Adipocyte (in vitro differentiated cells): ENCODE measurements at regions not wholly inside any gene's neighbourhood (a gene's known extent, or its start where the extent isn't known, plus 50 kb on each side); places are given as distances from the start of the nearest gene placed in this dataset.
"Not testable (repeated sequence)": the region's sequence is repeated elsewhere in the genome, so short reads cannot be mapped to it uniquely, and the experiment has no call there.

Source experiments
- DNase-seq: peaks from one replicate; pipeline ENCODE4 v3.0.0-alpha.2; 2015; ENCODE audit warnings: low read depth
- H3K27me3 ChIP-seq: replicated peaks from 2 replicates; pipeline ENCODE4 v1.7.0; 2013; ENCODE audit warnings: mild to moderate bottlenecking, low read length, moderate library complexity; ENCODE audit not compliant: control insufficient read depth, insufficient read depth
- H3K36me3 ChIP-seq: 2 replicates; pipeline ENCODE4 v1.7.0; 2013; ENCODE audit warnings: low read length, mild to moderate bottlenecking, moderate library complexity; ENCODE audit not compliant: control insufficient read depth, insufficient read depth, severe bottlenecking
- H3K4me1 ChIP-seq: 2 replicates; pipeline ENCODE4 v1.7.0; 2013; ENCODE audit warnings: mild to moderate bottlenecking, low read length, moderate library complexity; ENCODE audit not compliant: control insufficient read depth, insufficient read depth
- H3K4me3 ChIP-seq: 2 replicates; pipeline ENCODE4 v1.7.0; 2013; ENCODE audit warnings: mild to moderate bottlenecking, low read length, moderate library complexity
- H3K9ac ChIP-seq: 2 replicates; pipeline ENCODE4 v1.7.0; 2013; ENCODE audit warnings: mild to moderate bottlenecking, low read length, moderate library complexity
- H3K9me3 ChIP-seq: 2 replicates; pipeline ENCODE4 v1.7.0; 2013; ENCODE audit warnings: mild to moderate bottlenecking, low read length, moderate library complexity; ENCODE audit not compliant: control insufficient read depth

GRCh38 chr13:87814403-87814802, 143.2 kb downstream of the SLITRK5 start:
- no peak overlapping the region for H3K9ac ChIP-seq
- H3K4me3 ChIP-seq = no peak overlapping the region
- no peaks in the 10 kb centered on the region for H3K27me3 ChIP-seq
- no peaks in the 10 kb centered on the region for H3K36me3 ChIP-seq
- H3K4me1 ChIP-seq = peaks cover 8% of the 10 kb centered on the region
- DNase-seq = no peak
- H3K9me3 ChIP-seq = no peaks in the 10 kb centered on the region

- H3K4me3 ChIP-seq = no peak overlapping the region
Measured at GRCh38 chr13:87820241-87820640, 149.1 kb downstream of the SLITRK5 start.

GRCh38 chr13:87821512-87821911, 150.3 kb downstream of the SLITRK5 start:
- Histone ChIP-seq H3K4me1 (peaks cover 15% of the 10 kb centered on the region), H3K9ac (no peak overlapping the region), H3K27me3 (no peaks in the 10 kb centered on the region), H3K9me3 (no peaks in the 10 kb centered on the region), H3K36me3 (no peaks in the 10 kb centered on the region), H3K4me3 (no peak overlapping the region)
- DNase-seq = no peak

More at GRCh38 chr13:87820241-87820640, 149.1 kb downstream of the SLITRK5 start:
- Histone ChIP-seq H3K4me1 (peaks cover 15% of the 10 kb centered on the region), H3K9me3 (no peaks in the 10 kb centered on the region), H3K9ac (no peak overlapping the region), H3K27me3 (no peaks in the 10 kb centered on the region), H3K36me3 (no peaks in the 10 kb centered on the region)
- no peak for DNase-seq

- not testable (repeated sequence) for H3K27me3 ChIP-seq, H3K9me3 ChIP-seq, DNase-seq, H3K9ac ChIP-seq, H3K4me3 ChIP-seq, H3K4me1 ChIP-seq, H3K36me3 ChIP-seq
Measured at GRCh38 chr13:87826301-87826700, 155.1 kb downstream of the SLITRK5 start.

GRCh38 chr13:87827479-87827878, 156.3 kb downstream of the SLITRK5 start:
- H3K4me3 ChIP-seq = no peak overlapping the region
- no peak overlapping the region for H3K9ac ChIP-seq
- no peaks in the 10 kb centered on the region for H3K36me3 ChIP-seq
- H3K27me3 ChIP-seq = no peaks in the 10 kb centered on the region
- H3K4me1 ChIP-seq = no peaks in the 10 kb centered on the region
- no peak for DNase-seq
- H3K9me3 ChIP-seq = no peaks in the 10 kb centered on the region

- DNase-seq = no peak
- Histone ChIP-seq H3K27me3 (no peaks in the 10 kb centered on the region), H3K4me3 (no peak overlapping the region), H3K9me3 (no peaks in the 10 kb centered on the region), H3K4me1 (no peaks in the 10 kb centered on the region), H3K9ac (no peak overlapping the region), H3K36me3 (no peaks in the 10 kb centered on the region)
Measured at GRCh38 chr13:87837522-87837921, 166.4 kb downstream of the SLITRK5 start.

GRCh38 chr13:87837946-87838345, 166.8 kb downstream of the SLITRK5 start:
- Histone ChIP-seq H3K4me1 (no peaks in the 10 kb centered on the region), H3K36me3 (no peaks in the 10 kb centered on the region), H3K27me3 (no peaks in the 10 kb centered on the region), H3K9me3 (no peaks in the 10 kb centered on the region), H3K9ac (no peak overlapping the region), H3K4me3 (no peak overlapping the region)
- DNase-seq = no peak

GRCh38 chr13:87851410-87851809, 180.2 kb downstream of the SLITRK5 start:
- no peak overlapping the region for H3K9ac ChIP-seq
- no peaks in the 10 kb centered on the region for H3K27me3 ChIP-seq
- no peak for DNase-seq
- H3K4me1 ChIP-seq = no peaks in the 10 kb centered on the region
- H3K4me3 ChIP-seq = no peak overlapping the region
- no peaks in the 10 kb centered on the region for H3K36me3 ChIP-seq
- H3K9me3 ChIP-seq = peaks cover 2% of the 10 kb centered on the region

GRCh38 chr13:87855553-87855952, 184.4 kb downstream of the SLITRK5 start:
- Histone ChIP-seq H3K4me1 (no peaks in the 10 kb centered on the region), H3K4me3 (no peak overlapping the region), H3K9ac (no peak overlapping the region), H3K27me3 (no peaks in the 10 kb centered on the region), H3K9me3 (peaks cover 2% of the 10 kb centered on the region), H3K36me3 (no peaks in the 10 kb centered on the region)
- DNase-seq = no peak

- no peak for DNase-seq
- no peak overlapping the region for H3K4me3 ChIP-seq
- no peaks in the 10 kb centered on the region for H3K4me1 ChIP-seq
- H3K9me3 ChIP-seq = no peaks in the 10 kb centered on the region
- H3K36me3 ChIP-seq = no peaks in the 10 kb centered on the region
- no peaks in the 10 kb centered on the region for H3K27me3 ChIP-seq
- no peak overlapping the region for H3K9ac ChIP-seq
Measured at GRCh38 chr13:87859261-87859660, 188.1 kb downstream of the SLITRK5 start.

GRCh38 chr13:87867426-87867825, 196.3 kb downstream of the SLITRK5 start:
- H3K4me3 ChIP-seq = no peak overlapping the region
- no peak for DNase-seq
- H3K9ac ChIP-seq = no peak overlapping the region
- no peaks in the 10 kb centered on the region for H3K9me3 ChIP-seq
- H3K36me3 ChIP-seq = no peaks in the 10 kb centered on the region
- no peaks in the 10 kb centered on the region for H3K4me1 ChIP-seq
- no peaks in the 10 kb centered on the region for H3K27me3 ChIP-seq

- no peaks in the 10 kb centered on the region for H3K36me3 ChIP-seq
- DNase-seq = no peak
Measured at GRCh38 chr13:87868731-87869130, 197.6 kb downstream of the SLITRK5 start.

More at GRCh38 chr13:87868731-87869130, 197.6 kb downstream of the SLITRK5 start:
- Histone ChIP-seq H3K4me3 (no peak overlapping the region), H3K9ac (no peak overlapping the region), H3K9me3 (no peaks in the 10 kb centered on the region), H3K4me1 (no peaks in the 10 kb centered on the region), H3K27me3 (no peaks in the 10 kb centered on the region)
